ENCODE measurements at regions not wholly inside any gene's neighbourhood (a gene's known extent, or its start where the extent isn't known, plus 50 kb on each side); places are given as distances from the start of the nearest gene placed in this dataset.

GRCh38 chr2:138949517-138949916 is 169.3 kb upstream of the NXPH2 start:
- no peak for TF ChIP-seq EZH2 (IDR thresholded peaks at IDR 0.05)
- no peak for TF ChIP-seq POLR2AphosphoS5 (IDR thresholded peaks at IDR 0.05; ENCODE audit: borderline replicate concordance, low read depth, low read length)
- no peak for TF ChIP-seq FOXP2 (optimal IDR thresholded peaks at IDR 0.05; ENCODE audit: control extremely low read depth, extremely low read length, insufficient read depth)
